Islet of Langerhans (tissue), 1 donor: ENCODE measurements at regions not wholly inside any gene's neighbourhood (a gene's known extent, or its start where the extent isn't known, plus 50 kb on each side); places are given as distances from the start of the nearest gene placed in this dataset.
"Not testable (repeated sequence)": the region's sequence is repeated elsewhere in the genome, so short reads cannot be mapped to it uniquely, and the experiment has no call there.

Experiments
- FAIRE-seq: peaks from one replicate; lab custom pipeline; 2011; peaks lifted over from hg19 to GRCh38; lab: Jason Lieb, UNC

DNA sequence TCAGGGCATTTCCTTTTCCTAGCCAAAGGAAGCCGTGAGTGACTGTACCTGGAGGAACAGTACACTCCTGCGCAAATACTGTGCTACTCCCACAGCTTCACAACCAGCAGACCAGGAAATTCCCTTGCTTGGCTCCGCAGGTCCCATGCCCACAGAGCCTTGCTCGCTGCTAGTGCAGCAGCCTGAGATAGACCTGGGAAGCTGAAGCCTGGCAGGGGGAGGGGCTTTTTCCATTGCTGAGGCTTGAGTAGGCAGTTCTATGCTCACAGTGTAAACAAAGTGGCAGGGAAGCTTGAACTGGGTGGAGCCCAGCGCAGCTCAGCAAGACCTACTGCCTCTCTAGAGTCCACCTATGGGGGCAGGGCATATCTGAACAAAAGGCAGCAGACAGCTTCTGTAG is 291.2 kb downstream of the HGF start:
- FAIRE-seq = no peak

DNA sequence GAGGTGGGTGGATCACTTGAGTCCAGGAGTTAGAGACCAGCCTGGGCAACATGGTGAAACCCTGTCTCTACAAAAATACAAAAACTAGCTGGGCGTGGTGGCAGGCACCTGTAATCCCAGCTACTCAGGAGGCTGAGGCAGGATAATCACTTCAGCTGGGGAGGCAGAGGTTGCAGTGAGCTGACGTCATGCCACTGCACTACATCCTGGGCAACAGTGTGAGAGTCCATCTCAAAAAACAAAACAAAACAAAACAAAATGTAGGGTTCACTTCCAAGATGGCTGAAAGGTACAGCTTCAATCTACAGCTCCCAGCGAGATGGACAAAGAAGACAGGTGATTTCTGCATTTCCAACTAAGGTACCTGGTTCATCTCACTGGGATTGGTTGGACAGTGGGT is 291.6 kb downstream of the HGF start:
- not testable (repeated sequence) for FAIRE-seq

GRCh38 chr7:81473236-81473635 is 296.6 kb downstream of the HGF start:
- FAIRE-seq = no peak

- FAIRE-seq = no peak
These were observed 299.0 kb downstream of the HGF start for GRCh38 chr7:81470724-81471379.

- FAIRE-seq = peak; percentile 90
These were observed 299.8 kb downstream of the HGF start for GRCh38 chr7:81469869-81470723.

- FAIRE-seq = no peak
These were observed 300.5 kb downstream of the HGF start for GRCh38 chr7:81469153-81469868.

- no peak for FAIRE-seq
These were observed 301.3 kb downstream of the HGF start for GRCh38 chr7:81468526-81468925.

DNA sequence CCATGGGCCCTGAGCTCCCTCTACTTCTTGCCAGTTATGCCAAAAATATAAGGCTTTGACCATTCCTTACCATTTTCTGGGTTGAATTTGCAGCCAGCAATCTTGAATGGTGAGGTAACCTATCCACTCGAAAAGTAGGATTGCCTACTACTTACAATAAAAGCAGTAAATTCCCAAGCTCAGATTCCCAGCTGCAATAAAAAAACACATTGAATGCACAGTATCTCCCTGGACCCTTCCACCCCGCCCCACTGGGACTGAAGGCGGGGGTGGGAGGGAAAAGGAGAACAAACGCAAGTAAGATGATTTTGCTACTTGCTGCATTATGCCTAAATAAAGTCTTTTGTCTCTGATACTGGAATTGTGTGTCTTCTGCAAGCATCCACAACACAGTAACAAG is 301.9 kb downstream of the HGF start:
- FAIRE-seq = no peak

DNA sequence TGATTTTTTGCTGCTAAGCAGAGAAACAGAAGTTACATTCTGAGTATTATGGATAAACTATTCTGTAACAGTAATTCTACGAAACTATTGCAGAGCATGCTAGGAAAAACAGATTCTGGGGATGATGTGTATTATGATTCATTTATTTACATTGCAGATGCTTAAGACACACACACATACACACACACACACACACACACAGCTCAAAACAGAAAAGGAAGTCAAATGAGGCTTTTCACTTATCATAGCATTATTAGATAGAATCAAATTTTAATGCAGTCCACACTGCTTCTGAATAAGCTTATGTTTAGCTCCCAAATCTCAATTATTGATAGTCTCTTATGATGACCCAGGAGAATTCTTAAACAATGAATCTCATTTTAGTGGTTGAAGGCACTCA is 307.2 kb downstream of the HGF start:
- FAIRE-seq = no peak

DNA sequence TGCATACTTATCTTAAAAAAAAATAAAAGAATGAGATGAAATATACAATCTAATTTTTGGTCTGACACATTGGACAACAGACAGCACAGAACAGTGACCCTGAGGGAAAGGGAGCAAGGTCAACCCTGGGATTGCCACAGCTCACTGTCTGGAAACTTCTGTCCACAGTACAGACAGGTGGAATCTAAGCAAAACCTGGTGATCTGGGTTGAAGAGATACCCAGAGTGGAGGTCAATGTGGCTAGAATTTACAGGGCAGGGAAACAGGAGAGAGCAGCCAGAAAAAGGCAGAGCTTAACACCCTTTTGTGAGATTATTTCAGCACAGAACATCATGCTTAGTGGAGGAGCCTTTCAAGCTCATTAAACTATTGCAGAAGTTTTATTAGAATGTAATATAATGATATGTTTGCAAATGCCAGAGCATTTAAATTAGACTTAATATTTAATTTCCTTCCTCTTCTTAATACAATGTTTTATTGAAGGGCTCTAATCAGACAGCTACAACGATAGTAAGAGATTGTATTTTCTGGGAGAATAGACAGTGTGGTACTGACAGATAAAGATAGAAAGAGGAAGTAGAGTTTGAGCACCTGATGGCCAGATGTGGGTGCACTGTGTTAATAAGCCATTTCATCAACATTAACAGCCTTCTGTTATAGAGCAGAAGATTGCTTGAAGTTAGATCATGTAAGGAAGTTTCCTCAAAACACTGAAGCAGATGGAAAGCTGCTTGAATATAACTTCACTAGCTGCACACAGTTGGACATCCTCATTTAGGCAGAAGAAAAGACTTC is 309.4 kb downstream of the HGF start:
- no peak for FAIRE-seq

GRCh38 chr7:81459485-81459884 is 310.4 kb downstream of the HGF start:
- FAIRE-seq = no peak

GRCh38 chr7:81457852-81458522 is 311.9 kb downstream of the HGF start:
- FAIRE-seq = no peak

- FAIRE-seq = not testable (repeated sequence)
These were observed 316.1 kb downstream of the HGF start for GRCh38 chr7:81453770-81454169.

DNA sequence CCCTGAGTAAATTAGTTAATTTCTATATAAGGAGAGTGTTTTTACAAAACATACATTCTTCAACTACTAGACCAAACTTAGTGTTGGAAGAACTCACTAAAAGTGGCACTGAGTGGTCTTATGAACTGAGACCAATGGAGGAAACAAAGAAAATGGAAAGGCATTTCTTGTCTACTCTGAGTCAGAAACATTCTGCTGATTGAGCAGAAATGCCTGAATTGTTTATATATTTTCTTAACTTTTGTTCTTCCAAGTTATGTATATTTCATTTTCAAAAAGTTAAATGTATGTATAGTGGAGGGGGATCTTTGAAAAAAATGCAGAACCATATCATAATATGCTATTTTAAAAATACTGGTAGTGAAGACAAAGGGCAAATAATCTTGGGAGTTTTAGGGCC is 320.7 kb downstream of the HGF start:
- no peak for FAIRE-seq

GRCh38 chr7:81447351-81447952 is 322.4 kb downstream of the HGF start:
- no peak for FAIRE-seq

- FAIRE-seq = no peak
These were observed 323.6 kb downstream of the HGF start for GRCh38 chr7:81446212-81446611.

DNA sequence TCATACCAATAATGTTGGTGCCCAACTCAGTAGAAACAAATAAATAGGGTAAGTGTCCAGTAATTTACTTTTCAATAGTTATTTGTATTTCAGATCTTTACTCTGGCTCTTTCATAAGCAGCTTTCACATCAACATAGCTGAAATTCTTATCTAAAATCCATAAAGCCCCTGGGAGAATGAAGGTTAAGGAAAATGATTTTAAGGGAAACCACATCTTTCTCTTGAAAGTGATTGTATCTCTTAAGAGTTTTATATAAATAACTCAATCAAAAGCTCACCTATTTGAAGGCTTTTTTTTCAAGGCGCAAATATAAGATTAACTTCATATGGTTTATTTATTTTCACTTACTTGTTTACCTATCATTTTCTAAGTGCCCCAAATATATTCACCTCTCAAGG is 324.4 kb downstream of the HGF start:
- FAIRE-seq = no peak

DNA sequence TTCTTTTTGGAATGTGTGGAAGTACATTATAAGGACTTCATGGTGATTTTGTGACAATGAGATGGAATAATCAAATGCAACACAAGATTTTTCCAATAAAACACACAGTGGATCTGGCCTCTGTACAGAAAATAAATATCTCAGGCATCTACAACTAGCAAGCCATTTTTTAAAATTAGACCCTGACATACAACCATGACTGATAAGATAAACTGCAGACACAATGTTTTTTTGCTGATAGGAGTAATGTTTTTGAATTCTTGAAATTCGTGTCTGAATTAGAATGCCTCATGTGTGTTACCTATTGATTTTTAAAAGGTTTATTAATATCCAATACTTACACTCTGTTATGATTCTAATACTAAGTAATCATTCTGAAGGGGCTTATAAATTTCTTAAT is 328.1 kb downstream of the HGF start:
- no peak for FAIRE-seq

- FAIRE-seq = no peak
These were observed 330.3 kb downstream of the HGF start for GRCh38 chr7:81439591-81439990.

DNA sequence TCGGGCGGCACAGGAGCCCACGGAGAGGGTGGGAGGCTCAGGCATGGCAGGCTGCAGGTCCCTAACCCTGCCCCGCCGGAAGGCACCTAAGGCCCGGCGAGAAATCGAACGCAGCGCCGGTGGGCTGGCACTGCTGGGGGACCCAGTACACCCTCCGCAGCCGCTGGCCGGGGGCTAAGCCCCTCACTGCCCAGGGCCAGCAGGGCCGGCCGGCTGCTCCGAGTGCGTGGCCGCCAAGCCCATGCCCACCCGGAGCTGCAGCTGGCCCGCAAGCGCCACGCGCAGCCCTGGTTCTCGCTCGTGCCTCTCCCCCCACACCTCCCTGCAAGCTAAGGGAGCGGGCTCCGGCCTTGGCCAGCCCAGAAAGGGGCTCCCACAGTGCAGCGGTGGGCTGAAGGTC is 332.7 kb downstream of the HGF start:
- FAIRE-seq = not testable (repeated sequence)

GRCh38 chr7:81433692-81434331 is 336.0 kb downstream of the HGF start:
- no peak for FAIRE-seq
